ENCODE measurements at regions not wholly inside any gene's neighbourhood (a gene's known extent, or its start where the extent isn't known, plus 50 kb on each side); places are given as distances from the start of the nearest gene placed in this dataset.
"Not testable (repeated sequence)": the region's sequence is repeated elsewhere in the genome, so short reads cannot be mapped to it uniquely, and the experiment has no call there.

- no peak for DNase-seq
Measured at GRCh38 chr3:18236726-18237125, 188.4 kb downstream of the SATB1 start.

DNA sequence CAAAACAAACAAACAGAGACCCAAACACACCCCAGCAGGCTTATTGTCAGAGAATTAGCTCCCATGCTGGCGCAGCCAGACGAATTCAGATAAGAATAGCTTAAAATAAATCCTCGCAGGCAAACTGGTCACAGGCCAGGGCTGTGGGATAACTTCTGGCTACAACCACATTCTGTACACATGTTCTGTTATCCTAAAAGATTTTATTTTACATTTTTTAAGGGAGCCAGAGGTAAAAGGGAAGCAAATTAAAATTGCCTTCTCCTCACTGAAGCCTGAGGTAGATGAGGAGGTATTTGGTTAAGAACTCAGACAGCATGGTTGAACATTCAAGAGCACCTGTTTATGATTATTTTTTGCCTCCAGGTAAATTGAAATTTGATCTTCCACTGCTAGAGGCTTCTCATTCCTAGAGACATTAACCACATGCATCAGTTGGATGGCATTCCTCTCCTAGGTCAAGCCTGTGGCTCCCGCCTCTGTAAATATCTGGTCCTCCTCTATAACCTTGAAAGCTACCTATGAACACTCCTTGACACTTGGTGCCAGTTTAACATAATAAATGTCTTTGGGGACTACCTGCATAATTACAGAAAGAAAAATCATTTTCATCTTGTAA, 190.3 kb downstream of the SATB1 start:
- no peak for DNase-seq

DNA sequence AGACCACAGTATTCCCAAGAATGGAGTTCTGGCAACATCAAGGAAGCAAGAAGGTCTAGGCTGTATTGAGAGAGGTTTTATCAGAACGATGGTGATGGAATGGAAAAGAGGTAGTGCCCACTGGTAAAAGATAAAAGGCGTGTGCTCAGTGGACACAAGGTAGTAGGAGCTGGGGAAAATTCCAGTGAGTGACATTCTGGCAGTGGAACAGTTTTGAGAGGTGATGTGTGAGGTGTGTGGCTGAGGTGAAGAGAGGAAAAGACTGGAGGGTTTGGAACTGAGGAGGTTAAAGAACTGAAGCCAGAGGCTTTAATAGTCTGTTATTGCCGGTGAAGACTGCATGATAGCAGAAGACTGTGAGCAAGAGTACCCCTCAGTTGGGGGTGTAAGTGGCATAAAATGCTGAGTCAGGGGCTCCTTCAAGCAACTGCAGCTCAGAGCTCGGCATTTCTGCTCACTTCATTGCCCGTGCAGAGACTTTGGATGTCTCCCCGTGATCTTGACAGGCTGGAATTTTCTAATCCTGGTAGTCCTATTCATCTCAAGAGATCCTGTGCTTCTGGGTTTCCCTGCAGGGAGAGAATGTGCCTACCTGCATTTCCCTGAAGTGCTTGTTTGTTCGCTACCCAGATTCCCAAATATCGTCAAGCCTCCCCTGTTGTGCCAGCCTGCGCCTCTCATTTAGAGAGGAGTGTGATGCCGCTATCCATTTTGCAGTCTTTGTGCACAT, 191.0 kb downstream of the SATB1 start:
- no peak for DNase-seq

GRCh38 chr3:18232317-18232716, 192.8 kb downstream of the SATB1 start:
- DNase-seq = no peak

GRCh38 chr3:18228060-18228459, 197.1 kb downstream of the SATB1 start:
- DNase-seq = no peak

- DNase-seq = no peak
Measured at GRCh38 chr3:18225709-18226108, 199.4 kb downstream of the SATB1 start.

- DNase-seq = no peak
Measured at GRCh38 chr3:18224426-18224825, 200.7 kb downstream of the SATB1 start.

DNA sequence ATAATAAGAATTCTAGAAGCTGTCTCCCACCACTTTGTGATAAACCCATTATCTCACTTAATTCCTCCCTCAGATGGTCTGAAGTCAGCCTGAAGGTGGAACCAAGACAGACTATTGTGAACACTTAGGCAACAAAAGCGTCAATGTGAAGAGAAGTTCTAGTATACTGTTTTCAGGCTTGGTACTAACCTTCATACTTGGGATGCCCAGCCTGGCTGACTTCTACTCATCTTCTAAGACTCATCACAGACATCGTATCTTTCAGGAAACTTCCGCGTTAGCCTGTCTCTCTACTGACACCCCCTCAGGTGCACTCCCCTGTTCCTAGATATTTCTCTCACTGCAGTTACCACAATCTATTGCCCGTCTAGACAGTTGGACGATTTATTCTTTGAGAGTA, 201.2 kb downstream of the SATB1 start:
- DNase-seq = no peak

DNA sequence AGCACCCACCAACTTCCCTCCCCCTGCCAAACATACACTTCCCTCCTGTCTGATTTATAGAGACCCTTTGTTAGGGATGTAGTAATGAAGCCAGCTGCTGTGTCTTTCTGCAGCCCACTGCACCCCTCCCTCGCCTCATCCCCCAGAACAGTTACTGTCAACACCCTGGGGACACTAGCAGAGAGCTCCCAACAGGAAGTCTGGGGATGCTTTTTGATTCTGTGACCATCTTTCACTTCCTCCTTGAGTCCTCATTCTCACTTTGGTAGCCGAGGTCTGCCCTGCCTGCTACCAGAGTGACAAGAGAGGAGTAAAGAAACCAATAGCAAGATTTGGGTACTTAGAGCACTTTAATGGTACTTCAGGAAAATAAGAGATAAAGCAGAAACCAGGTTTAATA, 201.6 kb downstream of the SATB1 start:
- DNase-seq = no peak

DNA sequence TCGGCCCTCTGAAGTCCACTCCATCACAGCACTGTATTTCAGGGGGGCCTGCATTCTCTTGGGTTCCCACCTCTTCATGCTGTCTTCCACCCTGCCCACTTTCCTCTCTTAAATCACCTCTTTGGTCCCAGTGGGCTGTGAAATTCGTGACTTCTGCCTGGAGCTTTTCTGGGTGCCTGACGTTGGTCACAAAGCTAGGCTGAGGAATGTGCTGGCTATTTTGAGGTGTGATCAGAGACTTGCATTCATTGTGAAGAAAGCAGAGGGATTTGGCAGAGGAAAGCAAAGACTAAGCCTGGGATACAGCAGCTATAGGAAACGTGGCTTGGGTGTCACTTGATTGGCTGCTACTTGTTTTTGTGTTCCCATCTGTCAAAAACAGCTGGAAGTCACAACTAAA, 202.5 kb downstream of the SATB1 start:
- no peak for DNase-seq

DNA sequence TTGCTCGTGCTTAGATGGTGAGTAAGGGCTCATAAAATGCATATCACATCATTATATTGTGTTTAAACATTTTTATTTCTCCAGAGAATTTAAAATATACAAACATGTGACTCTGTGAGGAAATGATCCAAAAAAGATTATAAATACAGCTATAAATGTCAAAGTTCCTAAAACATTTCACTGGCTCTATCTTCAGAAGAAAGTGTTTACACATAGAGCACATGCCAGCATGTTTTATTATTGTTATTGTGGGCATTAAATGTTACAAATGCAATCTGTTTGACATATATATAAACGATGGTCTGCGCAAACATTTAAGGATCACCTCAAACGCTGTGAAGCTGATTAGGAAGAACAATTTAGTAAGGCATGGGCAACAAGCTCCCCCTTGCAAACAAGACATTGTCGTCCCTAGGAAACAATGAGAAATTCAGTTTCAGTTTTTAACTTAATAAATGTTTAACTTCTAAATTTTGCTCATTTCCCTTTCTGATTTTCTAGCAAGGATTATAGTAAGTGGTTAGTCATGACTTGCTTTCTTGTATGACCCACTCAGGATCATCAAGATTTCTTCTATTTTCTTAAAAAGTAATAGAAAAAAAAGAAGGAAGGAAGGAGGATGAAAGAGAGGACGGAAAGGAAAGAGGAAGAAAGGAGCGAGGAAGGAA, 207.5 kb downstream of the SATB1 start:
- DNase-seq = no peak

DNA sequence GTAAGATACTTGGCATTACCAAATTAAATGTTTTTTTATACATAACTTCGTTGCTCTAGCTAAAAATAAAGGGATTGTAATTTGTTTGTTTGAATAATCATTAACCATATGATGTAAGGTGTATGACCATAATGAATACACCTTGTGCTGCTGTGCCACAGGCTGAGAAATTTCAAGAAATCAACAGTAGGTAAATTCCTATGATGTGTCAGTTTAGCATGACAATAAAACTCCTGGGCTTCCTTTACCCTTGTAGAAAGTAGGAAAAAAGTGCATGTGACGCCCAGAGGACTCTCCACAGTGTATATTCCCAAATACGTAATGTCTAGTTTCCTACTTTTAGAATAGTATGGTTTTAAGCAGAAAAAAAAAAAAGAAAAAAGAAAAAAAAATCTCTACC, 208.1 kb downstream of the SATB1 start:
- no peak for DNase-seq

GRCh38 chr3:18215639-18216038, 209.5 kb downstream of the SATB1 start:
- DNase-seq = no peak

DNA sequence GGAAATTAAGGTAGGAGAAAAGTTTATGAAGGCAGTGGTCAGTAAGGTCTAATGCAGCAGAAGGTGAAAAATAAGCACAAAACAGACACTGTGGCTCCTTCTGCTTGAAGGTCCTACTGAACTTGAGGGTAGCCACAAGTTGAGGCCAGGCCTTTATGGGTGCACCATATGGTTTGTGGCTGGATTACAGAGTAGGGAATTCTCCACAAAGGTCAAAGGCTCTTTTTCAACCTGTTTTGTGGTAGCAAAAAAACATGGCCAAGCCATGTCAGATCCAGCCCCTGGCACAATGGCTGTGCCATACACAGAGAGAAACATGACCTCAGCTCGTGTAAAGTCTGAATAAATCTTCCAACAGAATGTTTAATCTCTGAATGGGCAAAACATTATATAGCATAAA, 214.0 kb downstream of the SATB1 start:
- DNase-seq = peak; percentile 24

- no peak for DNase-seq
Measured at GRCh38 chr3:18208856-18209255, 216.3 kb downstream of the SATB1 start.

- no peak for DNase-seq
Measured at GRCh38 chr3:18208091-18208490, 217.0 kb downstream of the SATB1 start.

GRCh38 chr3:18207226-18207625, 217.9 kb downstream of the SATB1 start:
- DNase-seq = no peak

DNA sequence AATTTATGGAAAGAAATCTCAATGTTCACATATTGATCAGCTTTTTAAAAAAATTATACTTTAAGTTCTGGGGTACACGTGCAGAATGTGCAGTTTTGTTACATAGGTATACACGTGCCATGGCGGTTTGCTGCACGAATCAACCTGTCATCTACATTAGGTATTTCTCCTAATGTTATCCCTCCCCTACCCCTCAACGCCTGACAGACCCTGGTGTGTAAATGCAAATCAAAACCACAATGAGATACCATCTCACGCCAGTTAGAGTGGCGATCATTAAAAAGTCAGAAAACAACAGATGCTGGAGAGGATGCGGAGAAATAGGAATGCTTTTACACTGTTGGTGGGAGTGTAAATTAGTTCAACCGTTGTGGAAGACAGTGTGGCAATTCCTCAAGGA, 219.4 kb downstream of the SATB1 start:
- not testable (repeated sequence) for DNase-seq

- no peak for DNase-seq
Measured at GRCh38 chr3:18201315-18201714, 223.8 kb downstream of the SATB1 start.

- DNase-seq = no peak
Measured at GRCh38 chr3:18199757-18200156, 225.4 kb downstream of the SATB1 start.

DNA sequence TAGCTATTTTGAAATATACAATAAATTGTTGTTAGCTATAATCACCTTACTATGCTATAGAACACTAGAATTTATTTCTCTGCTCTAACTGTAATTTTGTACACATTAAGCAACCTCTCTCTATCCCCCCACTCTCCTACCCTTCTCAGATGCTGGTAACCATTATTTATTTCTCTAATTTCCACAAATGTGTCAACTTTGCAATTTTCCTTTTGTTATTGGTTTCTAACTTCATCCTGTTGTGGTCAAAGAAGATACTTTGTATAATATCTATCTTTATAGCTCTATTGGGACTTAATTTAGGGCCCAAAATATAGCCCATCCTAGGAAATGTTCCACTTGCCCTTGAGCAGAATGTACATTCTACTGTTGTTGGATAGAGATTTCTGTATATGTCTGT, 229.3 kb downstream of the SATB1 start:
- DNase-seq = no peak

- DNase-seq = peak; percentile 6
Measured at GRCh38 chr3:18194431-18194830, 230.7 kb downstream of the SATB1 start.

GRCh38 chr3:18190646-18191045, 234.5 kb downstream of the SATB1 start:
- no peak for DNase-seq

- DNase-seq = peak; percentile 46
Measured at GRCh38 chr3:18189282-18190050, 235.7 kb downstream of the SATB1 start.

Measured in EL (cell line).